Loucy (cell line): ENCODE measurements at regions not wholly inside any gene's neighbourhood (a gene's known extent, or its start where the extent isn't known, plus 50 kb on each side); places are given as distances from the start of the nearest gene placed in this dataset.

Experiments
- H2AFZ ChIP-seq: fragments of 200-600 bp; sonication (generic); 2 replicates; pipeline ENCODE4 v1.6.0; 2016; ENCODE audit warnings: antibody characterized with exemption, mild to moderate bottlenecking, low read length, moderate library complexity
- H3F3A ChIP-seq: fragments of 200-600 bp; 2 replicates; pipeline ENCODE4 v1.6.0; 2016; ENCODE audit warnings: antibody characterized with exemption, low read depth, mild to moderate bottlenecking
- H3K27me3 ChIP-seq: fragments of 200-600 bp; sonication (generic); 2 replicates; pipeline ENCODE4 v1.6.1; 2014; ENCODE audit warnings: low read length, mild to moderate bottlenecking; ENCODE audit not compliant: insufficient read depth, poor library complexity, severe bottlenecking
- H3K36me3 ChIP-seq: fragments of 200-600 bp; sonication (generic); 2 replicates; pipeline ENCODE4 v1.6.1; 2016; ENCODE audit warnings: low read length; ENCODE audit not compliant: insufficient read depth
- H3K4me1 ChIP-seq: fragments of 200-600 bp; sonication (generic); 2 replicates; pipeline ENCODE4 v1.5.1; 2014; ENCODE audit warnings: low read length, mild to moderate bottlenecking; ENCODE audit not compliant: insufficient read depth, poor library complexity, severe bottlenecking
- H3K4me2 ChIP-seq: fragments of 200-600 bp; sonication (generic); 2 replicates; pipeline ENCODE4 v1.6.0; 2014; ENCODE audit warnings: antibody characterized with exemption, low read length, low read depth, mild to moderate bottlenecking; ENCODE audit not compliant: poor library complexity, severe bottlenecking
- H3K4me3 ChIP-seq: fragments of 200-600 bp; sonication (generic); 2 replicates; pipeline ENCODE4 v1.5.1; 2014; ENCODE audit warnings: low read length, mild to moderate bottlenecking, mixed read lengths; ENCODE audit not compliant: poor library complexity, severe bottlenecking
- H3K79me2 ChIP-seq: fragments of 200-600 bp; sonication (generic); 2 replicates; pipeline ENCODE4 v1.6.1; 2014; ENCODE audit warnings: low read length; ENCODE audit not compliant: insufficient read depth
- H3K9ac ChIP-seq: fragments of 200-600 bp; sonication (generic); 2 replicates; pipeline ENCODE4 v1.6.0; 2014; ENCODE audit warnings: mild to moderate bottlenecking, low read depth, low read length, moderate library complexity; ENCODE audit not compliant: poor library complexity, severe bottlenecking
- H3K9me2 ChIP-seq: fragments of 200-600 bp; sonication (generic); replicated peaks from 2 replicates; pipeline ENCODE4 v1.6.1; 2016; ENCODE audit warnings: low read depth, low read length, mixed read lengths
- H3K9me3 ChIP-seq: fragments of 200-600 bp; sonication (generic); 2 replicates; pipeline ENCODE4 v1.6.1; 2014; ENCODE audit warnings: mild to moderate bottlenecking, antibody characterized with exemption, low read length, low read depth; ENCODE audit not compliant: insufficient read depth
- H4K20me1 ChIP-seq: fragments of 200-600 bp; sonication (generic); 2 replicates; pipeline ENCODE4 v1.6.0; 2014; ENCODE audit warnings: antibody characterized with exemption, low read length, mild to moderate bottlenecking; ENCODE audit not compliant: insufficient read depth, poor library complexity, severe bottlenecking
- CTCF ChIP-seq: fragments of 200-600 bp; sonication (generic); conservative IDR thresholded peaks from 2 replicates; pipeline ENCODE4 v1.5.1; 2014; ENCODE audit warnings: mild to moderate bottlenecking, antibody characterized with exemption, low read length
- EZH2phosphoT487 ChIP-seq: fragments of 200-600 bp; IDR thresholded peaks from 2 replicates; pipeline ENCODE4 v1.6.1; 2018; ENCODE audit warnings: antibody characterized with exemption, mild to moderate bottlenecking, moderate library complexity, borderline replicate concordance

- Histone ChIP-seq H3K9me3 (no peaks in the 10 kb centered on the region), H3K9ac (no peak overlapping the region), H3K4me3 (no peak overlapping the region), H3F3A (no peaks in the 10 kb centered on the region), H3K4me2 (no peak overlapping the region), H3K9me2 (no peaks in the 10 kb centered on the region), H3K36me3 (no peaks in the 10 kb centered on the region), H3K4me1 (no peaks in the 10 kb centered on the region), H2AFZ (no peak overlapping the region), H3K79me2 (no peaks in the 10 kb centered on the region), H4K20me1 (no peaks in the 10 kb centered on the region), H3K27me3 (no peaks in the 10 kb centered on the region)
- TF ChIP-seq CTCF (no peak), EZH2phosphoT487 (no peak)
Measured at GRCh38 chr6:142500250-142500786, 198.5 kb downstream of the ADGRG6 start.

- Histone ChIP-seq H3K36me3 (no peaks in the 10 kb centered on the region), H3K4me3 (no peak overlapping the region), H3K4me1 (no peaks in the 10 kb centered on the region), H4K20me1 (no peaks in the 10 kb centered on the region), H3K27me3 (no peaks in the 10 kb centered on the region), H3F3A (no peaks in the 10 kb centered on the region), H3K4me2 (no peak overlapping the region), H3K9me3 (no peaks in the 10 kb centered on the region), H3K79me2 (no peaks in the 10 kb centered on the region), H3K9me2 (no peaks in the 10 kb centered on the region), H2AFZ (no peak overlapping the region), H3K9ac (no peak overlapping the region)
- TF ChIP-seq EZH2phosphoT487 (no peak), CTCF (no peak)
Measured at GRCh38 chr6:142501795-142502194, 200.0 kb downstream of the ADGRG6 start.

- no peaks in the 10 kb centered on the region for H3K36me3 ChIP-seq
- H3K27me3 ChIP-seq: no peaks in the 10 kb centered on the region
- no peaks in the 10 kb centered on the region for H3K79me2 ChIP-seq
- H3F3A ChIP-seq: no peaks in the 10 kb centered on the region
- TF ChIP-seq EZH2phosphoT487 (no peak), CTCF (no peak)
- H3K9me2 ChIP-seq: no peaks in the 10 kb centered on the region
- no peaks in the 10 kb centered on the region for H3K9me3 ChIP-seq
- H3K9ac ChIP-seq: no peak overlapping the region
- H4K20me1 ChIP-seq: no peaks in the 10 kb centered on the region
- no peak overlapping the region for H2AFZ ChIP-seq
- no peaks in the 10 kb centered on the region for H3K4me1 ChIP-seq
- H3K4me2 ChIP-seq: no peak overlapping the region
- no peak overlapping the region for H3K4me3 ChIP-seq
Measured at GRCh38 chr6:142507065-142507464, 205.3 kb downstream of the ADGRG6 start.
